Osteoblast (primary cell): ENCODE measurements at regions not wholly inside any gene's neighbourhood (a gene's known extent, or its start where the extent isn't known, plus 50 kb on each side); places are given as distances from the start of the nearest gene placed in this dataset.

Experiments used
- DNase-seq: peaks from one replicate; pipeline ENCODE4 v3.0.0; 2011; ENCODE audit warnings: low spot score, mixed read lengths; ENCODE audit not compliant: insufficient read length; ENCODE audit errors: missing footprints
- H2AFZ ChIP-seq: 2 replicates; pipeline ENCODE4 v1.6.0; 2011; ENCODE audit warnings: mild to moderate bottlenecking, low read length
- H3K27ac ChIP-seq: 2 replicates; pipeline ENCODE4 v1.5.1; 2011; ENCODE audit warnings: mild to moderate bottlenecking, low read depth, low read length, moderate library complexity
- H3K27me3 ChIP-seq: 2 replicates; pipeline ENCODE4 v1.6.0; 2012; ENCODE audit warnings: mild to moderate bottlenecking, control low read depth, inconsistent platforms, low read length, moderate library complexity; ENCODE audit not compliant: insufficient read depth
- H3K36me3 ChIP-seq: 2 replicates; pipeline ENCODE4 v1.5.1; 2011; ENCODE audit warnings: mild to moderate bottlenecking, low read length, control low read depth, moderate library complexity; ENCODE audit not compliant: insufficient read depth
- H3K4me1 ChIP-seq: 2 replicates; pipeline ENCODE4 v1.5.1; 2011; ENCODE audit warnings: mild to moderate bottlenecking, low read length, control low read depth, moderate library complexity; ENCODE audit not compliant: insufficient read depth
- H3K4me2 ChIP-seq: 2 replicates; pipeline ENCODE4 v1.6.0; 2011; ENCODE audit warnings: mild to moderate bottlenecking, low read length; ENCODE audit not compliant: insufficient read depth
- H3K4me3 ChIP-seq: fragments of 200-600 bp; sonication (generic); 3 replicates; pipeline ENCODE4 v1.5.1; 2012; ENCODE audit warnings: mild to moderate bottlenecking, low read length, inconsistent platforms; ENCODE audit not compliant: insufficient read depth
- H3K79me2 ChIP-seq: 2 replicates; pipeline ENCODE4 v1.6.0; 2012; ENCODE audit warnings: mild to moderate bottlenecking, low read length, control low read depth, inconsistent platforms; ENCODE audit not compliant: insufficient read depth
- H3K9me3 ChIP-seq: 2 replicates; pipeline ENCODE4 v1.5.1; 2011; ENCODE audit warnings: low read depth, low read length, control low read depth
- H4K20me1 ChIP-seq: 2 replicates; pipeline ENCODE4 v1.6.0; 2012; ENCODE audit warnings: mild to moderate bottlenecking, low read length, control low read depth; ENCODE audit not compliant: insufficient read depth
- TF ChIP-seq, protein P1 (sequence below): IDR thresholded peaks from 2 replicates; pipeline ENCODE4 v1.5.1; 2011; ENCODE audit warnings: mild to moderate bottlenecking, low read depth, low read length, moderate library complexity; ENCODE audit errors: extremely low read depth

DNA sequence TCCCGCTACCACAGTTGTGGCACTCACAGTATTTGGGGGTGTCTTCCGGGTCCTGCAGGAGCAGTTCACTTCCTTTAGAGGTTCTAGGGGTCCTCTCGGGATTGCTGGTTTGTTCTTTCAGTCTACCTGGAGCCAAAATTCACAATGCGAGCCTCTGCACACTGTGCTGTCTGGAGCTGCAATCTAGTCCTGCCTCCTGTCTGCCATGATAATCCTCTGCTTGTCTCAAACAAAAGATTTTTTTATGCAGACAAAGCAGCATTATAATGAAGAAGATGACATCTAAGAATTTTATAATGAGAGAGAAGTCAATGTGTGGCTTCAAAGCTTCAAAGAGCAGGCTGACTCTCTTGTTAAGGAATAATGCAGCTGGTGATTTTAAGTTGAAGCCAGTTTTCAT is 975.1 kb upstream of the GYPC start:
- H3K36me3 ChIP-seq: no peaks in the 10 kb centered on the region
- no peak for DNase-seq
- TF ChIP-seq, protein P1, sequence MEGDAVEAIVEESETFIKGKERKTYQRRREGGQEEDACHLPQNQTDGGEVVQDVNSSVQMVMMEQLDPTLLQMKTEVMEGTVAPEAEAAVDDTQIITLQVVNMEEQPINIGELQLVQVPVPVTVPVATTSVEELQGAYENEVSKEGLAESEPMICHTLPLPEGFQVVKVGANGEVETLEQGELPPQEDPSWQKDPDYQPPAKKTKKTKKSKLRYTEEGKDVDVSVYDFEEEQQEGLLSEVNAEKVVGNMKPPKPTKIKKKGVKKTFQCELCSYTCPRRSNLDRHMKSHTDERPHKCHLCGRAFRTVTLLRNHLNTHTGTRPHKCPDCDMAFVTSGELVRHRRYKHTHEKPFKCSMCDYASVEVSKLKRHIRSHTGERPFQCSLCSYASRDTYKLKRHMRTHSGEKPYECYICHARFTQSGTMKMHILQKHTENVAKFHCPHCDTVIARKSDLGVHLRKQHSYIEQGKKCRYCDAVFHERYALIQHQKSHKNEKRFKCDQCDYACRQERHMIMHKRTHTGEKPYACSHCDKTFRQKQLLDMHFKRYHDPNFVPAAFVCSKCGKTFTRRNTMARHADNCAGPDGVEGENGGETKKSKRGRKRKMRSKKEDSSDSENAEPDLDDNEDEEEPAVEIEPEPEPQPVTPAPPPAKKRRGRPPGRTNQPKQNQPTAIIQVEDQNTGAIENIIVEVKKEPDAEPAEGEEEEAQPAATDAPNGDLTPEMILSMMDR: no peak
- H3K4me3 ChIP-seq: no peak overlapping the region
- no peaks in the 10 kb centered on the region for H3K27me3 ChIP-seq
- no peak overlapping the region for H2AFZ ChIP-seq
- no peaks in the 10 kb centered on the region for H3K79me2 ChIP-seq
- no peaks in the 10 kb centered on the region for H3K4me1 ChIP-seq
- no peak overlapping the region for H3K27ac ChIP-seq
- H4K20me1 ChIP-seq: no peaks in the 10 kb centered on the region
- H3K4me2 ChIP-seq: no peak overlapping the region
- no peaks in the 10 kb centered on the region for H3K9me3 ChIP-seq

DNA sequence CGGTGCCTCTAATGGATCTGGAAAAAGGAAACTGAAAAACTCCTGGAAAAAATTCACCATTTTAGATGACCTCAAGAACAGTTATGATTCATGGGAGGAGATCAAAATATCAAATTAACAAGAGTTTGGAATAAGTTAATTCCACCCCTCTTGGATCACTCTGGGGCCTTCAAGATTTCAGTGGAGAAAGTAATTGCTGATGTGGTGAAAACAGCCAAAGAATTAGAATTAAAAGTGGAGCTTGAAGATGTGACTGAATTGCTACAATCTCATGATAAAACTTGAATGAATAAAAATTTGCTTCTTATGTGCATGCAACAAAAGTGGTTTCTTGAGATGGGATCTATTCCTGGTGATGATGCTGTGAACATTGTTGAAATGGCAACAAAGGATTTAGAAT is 974.4 kb upstream of the GYPC start:
- TF ChIP-seq, protein P1: no peak
- H3K9me3 ChIP-seq: no peaks in the 10 kb centered on the region
- no peaks in the 10 kb centered on the region for H4K20me1 ChIP-seq
- no peak overlapping the region for H3K4me2 ChIP-seq
- no peaks in the 10 kb centered on the region for H3K27me3 ChIP-seq
- no peak overlapping the region for H2AFZ ChIP-seq
- H3K27ac ChIP-seq: no peak overlapping the region
- H3K36me3 ChIP-seq: no peaks in the 10 kb centered on the region
- no peak overlapping the region for H3K4me3 ChIP-seq
- no peaks in the 10 kb centered on the region for H3K4me1 ChIP-seq
- no peak for DNase-seq
- no peaks in the 10 kb centered on the region for H3K79me2 ChIP-seq

DNA sequence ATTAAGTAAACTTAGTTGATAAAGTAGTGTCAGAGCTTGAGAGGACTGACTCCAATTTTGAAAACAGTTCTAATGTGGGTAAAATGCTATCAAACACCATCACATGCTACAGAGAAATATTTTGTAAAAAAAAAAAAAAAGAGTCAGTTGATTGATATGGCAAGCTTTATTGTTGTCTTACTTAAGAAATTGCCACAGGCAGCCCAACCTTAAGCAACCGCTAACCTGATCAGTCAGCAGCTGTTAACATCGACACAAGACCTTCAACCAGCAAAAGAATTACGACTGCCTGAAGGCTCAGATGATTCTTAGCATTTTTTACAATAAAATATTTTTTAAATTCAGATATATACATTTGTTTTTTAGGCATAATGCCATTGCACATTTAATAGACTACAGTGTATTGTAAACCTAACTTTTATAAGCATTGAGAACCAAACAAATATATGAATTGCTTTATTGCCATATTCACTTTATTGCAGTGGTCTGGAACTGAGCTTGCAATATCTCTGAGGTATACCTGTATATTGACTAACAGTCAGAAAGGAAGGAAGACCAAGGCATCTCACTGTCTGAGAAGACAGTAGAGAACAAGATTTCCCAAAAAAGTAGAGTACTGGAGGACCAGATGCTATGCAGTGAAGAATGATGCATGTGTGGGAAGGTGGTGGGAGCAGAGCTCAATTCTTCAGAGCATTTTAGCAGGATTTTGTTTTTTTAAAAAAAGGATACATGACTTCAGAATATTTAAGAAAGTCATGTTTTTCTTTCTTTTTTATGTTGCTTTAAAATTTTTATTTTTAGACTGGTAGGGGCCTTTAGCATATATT is 973.8 kb upstream of the GYPC start:
- no peak for DNase-seq
- no peaks in the 10 kb centered on the region for H3K4me1 ChIP-seq

DNA sequence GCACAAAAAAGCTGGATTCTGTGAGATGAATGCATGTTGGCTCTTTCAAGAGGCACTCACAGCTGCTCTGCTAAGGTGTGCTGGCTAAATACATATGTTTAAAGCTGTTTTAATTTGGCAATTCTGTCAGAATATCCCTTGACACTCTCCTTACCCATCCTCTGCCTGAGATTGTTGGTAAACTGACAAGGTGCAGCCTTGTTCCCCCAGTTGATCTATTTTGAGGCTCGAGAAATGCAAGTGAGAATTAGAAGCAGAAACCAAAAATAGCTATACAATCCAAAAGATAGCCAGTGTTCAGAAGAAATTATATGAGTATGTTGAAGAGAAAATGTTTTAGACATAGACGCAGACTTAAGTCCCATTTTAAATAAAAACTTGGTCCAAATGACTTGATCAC is 971.7 kb upstream of the GYPC start:
- H3K4me1 ChIP-seq: no peaks in the 10 kb centered on the region
- H2AFZ ChIP-seq: no peak overlapping the region
- no peaks in the 10 kb centered on the region for H4K20me1 ChIP-seq
- H3K4me3 ChIP-seq: no peak overlapping the region
- H3K36me3 ChIP-seq: no peaks in the 10 kb centered on the region
- DNase-seq: no peak
- H3K27me3 ChIP-seq: no peaks in the 10 kb centered on the region
- no peaks in the 10 kb centered on the region for H3K79me2 ChIP-seq
- H3K27ac ChIP-seq: no peak overlapping the region
- no peak overlapping the region for H3K4me2 ChIP-seq
- H3K9me3 ChIP-seq: no peaks in the 10 kb centered on the region
- TF ChIP-seq, protein P1: no peak

More for the DNA sequence above, 973.8 kb upstream of the GYPC start:
- H4K20me1 ChIP-seq: no peaks in the 10 kb centered on the region
- H2AFZ ChIP-seq: no peak overlapping the region
- no peaks in the 10 kb centered on the region for H3K27me3 ChIP-seq
- H3K4me3 ChIP-seq: no peak overlapping the region
- TF ChIP-seq, protein P1: no peak
- H3K27ac ChIP-seq: no peak overlapping the region
- H3K9me3 ChIP-seq: no peaks in the 10 kb centered on the region
- H3K36me3 ChIP-seq: no peaks in the 10 kb centered on the region
- no peaks in the 10 kb centered on the region for H3K79me2 ChIP-seq
- H3K4me2 ChIP-seq: no peak overlapping the region
